Heart left ventricle (tissue), 16 donors: ENCODE measurements at regions not wholly inside any gene's neighbourhood (a gene's known extent, or its start where the extent isn't known, plus 50 kb on each side); places are given as distances from the start of the nearest gene placed in this dataset.

Experiments used
- ATAC-seq, 4 donors: fragments of 200-7000 bp; cut with Tn5 transposase; one replicate each; pipeline ENCODE4 v1.9.1; 2020 to 2022; ENCODE audit warnings: moderate library complexity in 4 of 4, mild to moderate bottlenecking in 3 of 4, moderate number of reproducible peaks in 1 of 4
- DNase-seq, 5 donors: peaks; one replicate each; pipeline ENCODE4 v3.0.0-alpha.2; 2020
- H3K27ac ChIP-seq, 12 donors: fragments of 200-600 bp; sonication (generic) in 4 of 12; one replicate each; pipeline versions ENCODE4 v1.5.0 to v1.8.0; 2016 to 2022; ENCODE audit warnings: mild to moderate bottlenecking in 2 of 12
- H3K27me3 ChIP-seq, 9 donors: fragments of 200-600 bp; sonication (generic) in 2 of 9; one replicate each; pipeline versions ENCODE4 v1.5.1 to v1.8.0; 2016 to 2022; ENCODE audit warnings: mild to moderate bottlenecking in 3 of 9
- H3K36me3 ChIP-seq, 9 donors: fragments of 200-600 bp; sonication (generic) in 2 of 9; one replicate each; pipeline versions ENCODE4 v1.5.0 to v1.8.0; 2018 to 2022; ENCODE audit warnings: mild to moderate bottlenecking in 2 of 9
- H3K4me1 ChIP-seq, 12 donors: fragments of 200-600 bp; sonication (generic) in 4 of 12; one replicate each; pipeline versions ENCODE4 v1.5.0 to v1.8.0; 2016 to 2022; ENCODE audit warnings: mild to moderate bottlenecking in 3 of 12
- H3K4me3 ChIP-seq, 12 donors: fragments of 200-600 bp; sonication (generic) in 4 of 12; one replicate each; pipeline versions ENCODE4 v1.5.0 to v1.8.0; 2017 to 2022; ENCODE audit warnings: mild to moderate bottlenecking in 9 of 12, moderate library complexity in 4 of 12
- H3K9me3 ChIP-seq, 12 donors: fragments of 200-600 bp; sonication (generic) in 4 of 12; one replicate each; pipeline versions ENCODE4 v1.5.0 to v1.8.0; 2016 to 2022; ENCODE audit warnings: mild to moderate bottlenecking in 1 of 12
- POLR2A ChIP-seq, 2 donors: fragments of 450-650 bp; IDR thresholded peaks; one replicate each; pipeline ENCODE4 v1.6.1; 2017; ENCODE audit warnings: antibody characterized with exemption in 2 of 2, mild to moderate bottlenecking in 2 of 2, moderate library complexity in 2 of 2
- WGBS, 4 donors: extraction: QIAGEN DNeasy Blood & Tissue Kit in 2 of 4; methylation state at CpG; one replicate each; pipeline versions ENCODE4 v1.1.5 to v1.1.7; 2013 to 2018; 5-methylcytosine and 5-hydroxymethylcytosine counted together
- intact Hi-C, 10 donors: fragments of 100-400 bp; cut with DNase I; formaldehyde crosslinking; loops; one replicate each; pipeline versions ENCODE4 v1.11.1 to v1.14.2; 2022
- TF ChIP-seq, protein P1 (sequence below), 12 donors: fragments of 200-600 bp; sonication (generic) in 4 of 12; IDR thresholded peaks; one replicate each; pipeline versions ENCODE4 v1.5.0 to v1.8.0; 2018 to 2022; ENCODE audit warnings: antibody characterized with exemption in 12 of 12, mild to moderate bottlenecking in 5 of 12
- donor health status: ischemic (EF 13 %, LVEDD 7.1; RV severe dilation, severe dysfunction).
- donor health status: healthy with polysubstance abuse.
- donor health status: DM: no; HTN: yes; CAD: no.
- donor health status: DM: no; HTN: no; CAD: no.
- donor health status: ischemic (EF 25% LVEDD 6.9; RV normal size, moderate dysfunction).
- donor health status: ischemic (EF 25% LVEDD 5.7; RV mildly dilated, moderate dysfunction).
- donor health status: healthy.
- donor health status: DM: yes; HTN: yes; CAD: no.
- donor health status: ischemic (EF 35%, LVEDD 5.7; RV mildly dilated, moderate dysfunction).
- donor health status: nonischemic (EF 11% LVEDD 7.7; RV severe dilation, severe dysfunction).
- donor health status: DM: yes; HTN: yes; CAD: no.
- donor health status: PGD.
- donor health status: ischemic (EF 29% LVEDD 5.4; RV normal size, mild dysfunction).
- donor health status: nonischemic (EF 23%, LVEDD 6.1; RV moderate dilation, normal function).

DNA sequence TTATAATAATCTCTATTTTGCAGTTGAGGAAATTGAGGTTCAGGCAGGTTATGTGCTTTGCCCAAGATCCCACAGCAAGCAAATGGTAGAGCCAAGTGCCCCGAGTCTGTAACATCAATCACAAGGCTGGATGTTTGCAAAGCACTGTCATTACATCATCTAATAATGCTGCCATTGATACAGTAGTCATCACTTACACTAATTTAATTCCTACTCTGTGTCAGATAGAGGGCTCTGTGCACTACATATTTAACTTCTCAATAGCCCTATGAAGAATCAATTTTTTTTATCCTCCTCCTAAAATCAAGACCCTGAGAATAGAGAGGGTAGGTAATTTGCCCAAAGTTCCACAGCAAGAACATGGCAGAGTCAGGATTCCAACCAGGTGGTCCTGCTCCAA lies 178.1 kb upstream of the VASH1 start:
- ATAC-seq, result no peak
- Histone ChIP-seq H3K9me3 (peaks cover 0 to 4% (median 0%) of the 10 kb centered on the region in 12 donors), H3K4me3 (no peak overlapping the region), H3K27ac (no peak overlapping the region), H3K4me1 (peaks cover 0 to 6% (median 0%) of the 10 kb centered on the region in 12 donors), H3K27me3 (no peaks in the 10 kb centered on the region), H3K36me3 (no peaks in the 10 kb centered on the region)
- intact Hi-C loops, result no loop called here
- TF ChIP-seq POLR2A (IDR thresholded peaks at IDR 0.05), result no peak
- WGBS, 4 donors, result 56 to 75% (median 71%) methylated on average over 1 of the region's 1 CpG
- DNase-seq, result no peak

DNA sequence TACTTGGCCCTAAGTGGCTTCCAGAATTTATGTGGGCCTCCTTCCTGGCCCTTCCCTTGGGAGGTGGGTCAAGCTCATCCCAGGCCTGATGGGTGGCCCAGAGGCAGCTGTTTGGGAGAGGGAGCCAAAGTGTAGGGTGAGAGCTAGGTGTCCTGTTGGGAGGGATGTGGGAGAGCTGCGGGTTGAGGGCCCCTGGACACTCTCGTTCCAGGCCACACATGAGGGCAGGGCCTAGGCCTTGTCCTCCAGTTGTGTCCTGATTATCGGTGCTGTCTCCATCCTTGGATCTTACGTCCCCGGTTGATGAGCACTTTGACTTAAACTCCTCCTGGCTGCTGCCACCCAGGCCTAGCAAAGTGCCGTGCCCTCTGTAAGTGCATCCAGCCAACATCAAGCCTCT lies 177.5 kb upstream of the VASH1 start:
- DNase-seq (no peak), ATAC-seq (no peak)
- intact Hi-C loops, result no loop called here
- WGBS, 4 donors, result 89 to 99% (median 96%) methylated on average over 6 of the region's 6 CpGs
- no peaks in the 10 kb centered on the region for H3K36me3 ChIP-seq
- H3K27me3 ChIP-seq, result no peaks in the 10 kb centered on the region
- peaks cover 0 to 4% (median 0%) of the 10 kb centered on the region in 12 donors for H3K9me3 ChIP-seq
- H3K27ac ChIP-seq, result no peak overlapping the region
- no peak overlapping the region for H3K4me3 ChIP-seq
- H3K4me1 ChIP-seq, result peaks cover 0 to 6% (median 0%) of the 10 kb centered on the region in 12 donors
- no peak for TF ChIP-seq POLR2A (IDR thresholded peaks at IDR 0.05)
- TF ChIP-seq, protein P1, sequence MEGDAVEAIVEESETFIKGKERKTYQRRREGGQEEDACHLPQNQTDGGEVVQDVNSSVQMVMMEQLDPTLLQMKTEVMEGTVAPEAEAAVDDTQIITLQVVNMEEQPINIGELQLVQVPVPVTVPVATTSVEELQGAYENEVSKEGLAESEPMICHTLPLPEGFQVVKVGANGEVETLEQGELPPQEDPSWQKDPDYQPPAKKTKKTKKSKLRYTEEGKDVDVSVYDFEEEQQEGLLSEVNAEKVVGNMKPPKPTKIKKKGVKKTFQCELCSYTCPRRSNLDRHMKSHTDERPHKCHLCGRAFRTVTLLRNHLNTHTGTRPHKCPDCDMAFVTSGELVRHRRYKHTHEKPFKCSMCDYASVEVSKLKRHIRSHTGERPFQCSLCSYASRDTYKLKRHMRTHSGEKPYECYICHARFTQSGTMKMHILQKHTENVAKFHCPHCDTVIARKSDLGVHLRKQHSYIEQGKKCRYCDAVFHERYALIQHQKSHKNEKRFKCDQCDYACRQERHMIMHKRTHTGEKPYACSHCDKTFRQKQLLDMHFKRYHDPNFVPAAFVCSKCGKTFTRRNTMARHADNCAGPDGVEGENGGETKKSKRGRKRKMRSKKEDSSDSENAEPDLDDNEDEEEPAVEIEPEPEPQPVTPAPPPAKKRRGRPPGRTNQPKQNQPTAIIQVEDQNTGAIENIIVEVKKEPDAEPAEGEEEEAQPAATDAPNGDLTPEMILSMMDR (IDR thresholded peaks at IDR 0.05), result no peak

DNA sequence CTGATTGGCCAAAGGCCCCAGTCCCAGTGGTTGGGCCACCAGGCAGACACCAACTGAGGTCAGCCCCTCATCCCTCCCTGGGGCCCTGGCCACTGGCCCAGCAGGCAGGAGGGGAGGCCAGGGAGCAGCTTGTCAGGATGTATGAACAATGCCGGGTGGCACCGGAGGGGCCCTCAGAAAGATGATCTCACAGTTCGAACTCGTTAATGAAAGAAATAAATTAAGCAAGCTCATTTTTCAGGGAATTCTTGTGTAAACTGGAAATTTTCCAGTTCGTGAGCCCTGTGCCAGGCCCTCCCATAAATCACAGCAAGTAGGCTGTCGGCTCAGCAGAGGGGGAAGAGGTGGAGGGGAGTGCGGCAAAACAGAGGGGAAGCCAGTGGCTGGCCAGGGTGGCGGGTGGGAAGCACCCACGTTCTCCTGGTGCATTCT lies 177.0 kb upstream of the VASH1 start:
- WGBS, 4 donors, result 47 to 72% (median 59%) methylated on average over 9 of the region's 9 CpGs
- intact Hi-C loops, result no loop called here
- H3K4me1 ChIP-seq, result peaks cover 0 to 6% (median 0%) of the 10 kb centered on the region in 12 donors
- DNase-seq (peak in 2 of 5 donors; percentile 22 to 32), ATAC-seq (peak in 2 of 4 donors; percentile 39 to 51)
- H3K27ac ChIP-seq, result no peak overlapping the region
- H3K9me3 ChIP-seq, result peaks cover 0 to 4% (median 0%) of the 10 kb centered on the region in 12 donors
- H3K4me3 ChIP-seq, result no peak overlapping the region
- H3K27me3 ChIP-seq, result no peaks in the 10 kb centered on the region
- TF ChIP-seq POLR2A (IDR thresholded peaks at IDR 0.05), result no peak
- TF ChIP-seq, protein P1 (IDR thresholded peaks at IDR 0.05), result no peak
- no peaks in the 10 kb centered on the region for H3K36me3 ChIP-seq

DNA sequence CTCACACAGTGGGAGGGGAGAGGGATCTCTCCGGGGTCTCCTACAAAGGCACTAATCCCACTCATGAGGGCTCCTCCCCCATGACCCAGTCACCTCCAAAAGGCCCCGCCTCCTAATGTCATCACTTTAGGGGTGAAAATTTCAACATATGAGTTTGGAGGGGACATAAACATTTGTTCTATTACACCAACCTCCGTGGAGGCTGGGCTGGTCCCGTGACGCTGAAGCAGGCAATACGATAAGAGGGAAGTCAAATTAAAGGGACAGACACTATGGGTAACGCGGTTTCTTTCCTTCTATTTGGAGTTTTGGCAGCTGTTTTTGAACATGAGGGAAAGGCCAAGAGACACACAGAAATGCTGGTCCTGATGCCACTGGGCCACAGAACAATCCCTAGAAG lies 175.7 kb upstream of the VASH1 start:
- no peaks in the 10 kb centered on the region for H3K36me3 ChIP-seq
- H3K4me1 ChIP-seq, result peaks cover 0 to 3% (median 0%) of the 10 kb centered on the region in 12 donors
- H3K9me3 ChIP-seq, result peaks cover 0 to 4% (median 0%) of the 10 kb centered on the region in 12 donors
- intact Hi-C loops, result no loop called here
- H3K27ac ChIP-seq, result no peak overlapping the region
- TF ChIP-seq, protein P1 (IDR thresholded peaks at IDR 0.05), result no peak
- TF ChIP-seq POLR2A (IDR thresholded peaks at IDR 0.05), result no peak
- no peak overlapping the region for H3K4me3 ChIP-seq
- ATAC-seq (no peak), DNase-seq (no peak)
- H3K27me3 ChIP-seq, result no peaks in the 10 kb centered on the region
- 38 to 47% (median 43%) methylated on average over 8 of the region's 8 CpGs for WGBS, 4 donors

DNA sequence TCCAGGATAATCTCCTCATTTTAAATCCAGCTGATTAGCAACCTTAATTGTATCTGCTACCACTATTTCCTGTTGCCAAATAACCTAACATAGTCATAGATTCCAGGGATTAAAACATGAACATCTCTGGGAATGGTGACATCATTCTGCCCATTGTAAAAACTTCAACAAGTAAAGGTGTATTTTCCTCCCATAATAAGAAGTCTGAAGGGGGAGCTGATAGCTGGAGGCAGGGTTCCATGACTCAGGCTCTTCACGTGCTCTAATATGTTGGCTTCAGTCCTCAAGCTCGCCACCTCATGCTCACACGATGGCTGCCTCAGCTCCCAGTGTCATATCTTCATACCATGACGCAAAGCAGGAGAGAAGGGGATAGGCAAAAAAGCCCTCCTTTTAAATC lies 172.0 kb upstream of the VASH1 start:
- no peak for ATAC-seq
- 90 to 97% (median 96%) methylated on average over 4 of the region's 4 CpGs for WGBS, 4 donors
- no peak for DNase-seq
- Histone ChIP-seq H3K27ac (no peak overlapping the region), H3K4me3 (no peak overlapping the region), H3K27me3 (no peaks in the 10 kb centered on the region), H3K9me3 (peaks cover 0 to 4% (median 0%) of the 10 kb centered on the region in 12 donors), H3K36me3 (no peaks in the 10 kb centered on the region), H3K4me1 (no peaks in the 10 kb centered on the region)
- intact Hi-C loops, result no loop called here
- TF ChIP-seq, protein P1 (IDR thresholded peaks at IDR 0.05), result no peak
- TF ChIP-seq POLR2A (IDR thresholded peaks at IDR 0.05), result no peak
